ENCODE measurements at regions not wholly inside any gene's neighbourhood (a gene's known extent, or its start where the extent isn't known, plus 50 kb on each side); places are given as distances from the start of the nearest gene placed in this dataset.

GRCh38 chr2:57444752-57445430 lies 601.7 kb upstream of the VRK2 start (continued):
- TF ChIP-seq EP300 (IDR thresholded peaks at IDR 0.05; ENCODE audit: borderline replicate concordance in 1 of 2, low read depth in 1 of 2, low read length in 1 of 2) (0 out of 4 replicates have a peak, but pooled peaks of 1 of the 2 experiments have one; percentile 43), PBX3 (IDR thresholded peaks at IDR 0.05) (peak; percentile 47; the same call in 1 of the 2 replicates), FOSL2 (IDR thresholded peaks at IDR 0.05; ENCODE audit: borderline replicate concordance, low read depth) (peak; percentile 44; the same call in 1 of the 2 replicates), TAF1 (IDR thresholded peaks at IDR 0.05; ENCODE audit: borderline replicate concordance, low read depth, low read length) (no peak), YY1 (IDR thresholded peaks at IDR 0.05; ENCODE audit: low read depth) (no peak), FOXJ3 (CRISPR knock-in tag; IDR thresholded peaks at IDR 0.05) (no peak), GABPA (IDR thresholded peaks at IDR 0.05; ENCODE audit: low read depth) (no peak), SIN3A (IDR thresholded peaks at IDR 0.05; ENCODE audit: borderline replicate concordance, low read depth, low read length) (no peak), CTCF (IDR thresholded peaks at IDR 0.05) (no peak), EZH2phosphoT487 (IDR thresholded peaks at IDR 0.05; ENCODE audit: borderline replicate concordance, low read depth) (no peak)

- Histone ChIP-seq H3K79me2 (ENCODE audit: insufficient read depth) (no peaks in the 10 kb centered on the region), H3K36me3 (replicated peaks in 1 of 2; ENCODE audit: control insufficient read depth in 1 of 2, insufficient read depth in 2 of 2, low read length in 1 of 2) (no peaks in the 10 kb centered on the region), H3K4me1 (ENCODE audit: control insufficient read depth in 1 of 2, insufficient read depth in 2 of 2, low read depth in 1 of 2, low read length in 1 of 2) (peaks cover 2 to 8% of the 10 kb centered on the region in 2 experiments; a peak in 3 of 4 replicates), H3K27me3 (ENCODE audit: insufficient read depth) (no peaks in the 10 kb centered on the region), H3K4me2 (no peak overlapping the region), H3F3A (replicated peaks; ENCODE audit: insufficient read depth) (peaks cover 17% of the 10 kb centered on the region), H3K27ac (ENCODE audit: low read depth in 2 of 2, low read length in 1 of 2) (no peak overlapping the region), H3K9me2 (no peaks in the 10 kb centered on the region), H3K9me3 (no peaks in the 10 kb centered on the region), H3K9ac (no peak overlapping the region), H2AFZ (ENCODE audit: low read depth) (peak overlapping the region; percentile 70; the same call in 1 of the 2 replicates), H3K4me3 (ENCODE audit: low read depth in 2 of 2, low read length in 1 of 2) (no peak overlapping the region), H4K20me1 (ENCODE audit: insufficient read depth) (no peaks in the 10 kb centered on the region)
- POLR2A ChIA-PET = no interaction called here
- DNase-seq = no peak
- CTCF ChIA-PET = no interaction called here
- WGBS (ENCODE audit: low lambda C conversion rate) = 15% methylated on average over 3 of the region's 3 CpGs
- TF ChIP-seq ZBTB33 (IDR thresholded peaks at IDR 0.05; ENCODE audit: borderline replicate concordance, low read depth) (no peak), USF2 (IDR thresholded peaks at IDR 0.05; ENCODE audit: borderline replicate concordance, low read depth, low read length) (no peak), FOXJ3 (CRISPR knock-in tag; IDR thresholded peaks at IDR 0.05) (no peak), REST (IDR thresholded peaks at IDR 0.05; ENCODE audit: low read depth, low read length) (no peak), CTCF (IDR thresholded peaks at IDR 0.05) (no peak), CHD2 (IDR thresholded peaks at IDR 0.05; ENCODE audit: low read length, partially characterized antibody) (no peak), MEF2A (IDR thresholded peaks at IDR 0.05; ENCODE audit: borderline replicate concordance, low read depth) (no peak), NFIC (IDR thresholded peaks at IDR 0.05; ENCODE audit: borderline replicate concordance) (no peak; the same call in 1 of the 2 replicates), YY1 (IDR thresholded peaks at IDR 0.05; ENCODE audit: low read depth) (no peak), SMC3 (IDR thresholded peaks at IDR 0.05; ENCODE audit: low read depth, low read length) (no peak)
These were observed 597.8 kb upstream of the VRK2 start for GRCh38 chr2:57448816-57449215.
